PC-3 (cell line): ENCODE measurements at regions not wholly inside any gene's neighbourhood (a gene's known extent, or its start where the extent isn't known, plus 50 kb on each side); places are given as distances from the start of the nearest gene placed in this dataset.

ENCODE experiments used
- EZH2 ChIP-seq: fragments of 300-600 bp; sonication (generic); IDR thresholded peaks from one replicate; pipeline ENCODE4 v1.6.1; 2017; ENCODE audit warnings: antibody characterized with exemption, mild to moderate bottlenecking, low read length; ENCODE audit not compliant: unreplicated experiment
- TF ChIP-seq, protein P1 (sequence below): fragments of 300-600 bp; sonication (generic); conservative IDR thresholded peaks from 2 replicates; pipeline ENCODE4 v1.5.1; 2017; ENCODE audit warnings: antibody characterized with exemption, low read depth, mild to moderate bottlenecking, low read length

DNA sequence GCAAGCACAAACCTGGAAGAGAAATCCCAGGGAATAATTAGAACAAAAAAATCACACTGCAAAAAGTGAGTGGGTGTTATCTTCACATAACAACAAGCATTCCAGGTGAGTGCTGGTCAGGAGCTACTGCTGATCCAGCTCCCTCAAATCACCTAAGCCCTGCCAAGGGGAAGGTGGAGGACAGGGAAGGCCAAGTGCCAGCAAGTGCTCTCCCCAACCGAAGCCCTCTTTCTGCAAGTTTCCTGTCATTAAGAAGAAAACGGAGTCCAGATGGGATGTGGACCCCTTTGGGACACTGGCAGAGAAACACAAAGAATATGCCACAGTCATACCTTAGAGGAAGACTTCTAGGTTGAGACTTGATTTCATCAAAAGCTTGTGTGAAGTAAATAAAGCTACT, 933.0 kb upstream of the ZNF722 start:
- TF ChIP-seq, protein P1, sequence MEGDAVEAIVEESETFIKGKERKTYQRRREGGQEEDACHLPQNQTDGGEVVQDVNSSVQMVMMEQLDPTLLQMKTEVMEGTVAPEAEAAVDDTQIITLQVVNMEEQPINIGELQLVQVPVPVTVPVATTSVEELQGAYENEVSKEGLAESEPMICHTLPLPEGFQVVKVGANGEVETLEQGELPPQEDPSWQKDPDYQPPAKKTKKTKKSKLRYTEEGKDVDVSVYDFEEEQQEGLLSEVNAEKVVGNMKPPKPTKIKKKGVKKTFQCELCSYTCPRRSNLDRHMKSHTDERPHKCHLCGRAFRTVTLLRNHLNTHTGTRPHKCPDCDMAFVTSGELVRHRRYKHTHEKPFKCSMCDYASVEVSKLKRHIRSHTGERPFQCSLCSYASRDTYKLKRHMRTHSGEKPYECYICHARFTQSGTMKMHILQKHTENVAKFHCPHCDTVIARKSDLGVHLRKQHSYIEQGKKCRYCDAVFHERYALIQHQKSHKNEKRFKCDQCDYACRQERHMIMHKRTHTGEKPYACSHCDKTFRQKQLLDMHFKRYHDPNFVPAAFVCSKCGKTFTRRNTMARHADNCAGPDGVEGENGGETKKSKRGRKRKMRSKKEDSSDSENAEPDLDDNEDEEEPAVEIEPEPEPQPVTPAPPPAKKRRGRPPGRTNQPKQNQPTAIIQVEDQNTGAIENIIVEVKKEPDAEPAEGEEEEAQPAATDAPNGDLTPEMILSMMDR: no peak
- TF ChIP-seq EZH2: no peak
